ENCODE measurements at regions not wholly inside any gene's neighbourhood (a gene's known extent, or its start where the extent isn't known, plus 50 kb on each side); places are given as distances from the start of the nearest gene placed in this dataset.

DNA sequence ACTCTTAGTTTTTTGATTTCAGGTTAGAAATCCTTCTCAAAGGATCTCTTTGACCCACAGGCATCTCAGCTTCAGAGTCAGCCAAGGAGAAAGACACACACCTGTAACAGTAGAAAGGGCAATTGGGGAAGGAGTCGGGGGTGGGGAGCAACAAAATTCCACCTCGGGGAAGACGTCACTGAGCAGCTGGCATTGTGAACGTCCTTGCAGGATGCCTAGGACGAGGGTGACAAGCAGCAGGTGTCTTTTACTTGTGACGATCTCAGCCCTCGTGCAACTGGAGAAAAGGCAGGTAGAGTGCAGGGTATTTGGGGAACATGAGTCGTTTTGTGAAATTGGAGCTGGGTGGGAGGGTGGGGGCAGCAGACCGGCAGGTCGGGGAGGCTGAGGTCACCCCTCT lies 627.0 kb downstream of the ACTR3B start:
- WGBS (ENCODE audit: insufficient coverage) = 40% methylated on average over 6 of the region's 10 CpGs

GRCh38 chr7:153388611-153389010 lies 629.1 kb downstream of the ACTR3B start:
- Histone ChIP-seq H3K36me3 (ENCODE audit: control insufficient read depth, insufficient read depth, low read length) (no peaks in the 10 kb centered on the region), H3K9me3 (replicated peaks; ENCODE audit: control insufficient read depth, low read depth, low read length) (peaks cover 30% of the 10 kb centered on the region), H3K4me3 (ENCODE audit: low read length) (no peak overlapping the region), H3K4me1 (ENCODE audit: control insufficient read depth, insufficient read depth, low read length) (no peaks in the 10 kb centered on the region), H3K27ac (ENCODE audit: low read length) (no peak overlapping the region), H3K27me3 (ENCODE audit: control insufficient read depth, insufficient read depth, low read length) (no peaks in the 10 kb centered on the region)
- no peak for DNase-seq

More for the DNA sequence above, 627.0 kb downstream of the ACTR3B start:
- H3K4me3 ChIP-seq (ENCODE audit: low read length) = no peak overlapping the region
- no peaks in the 10 kb centered on the region for H3K27me3 ChIP-seq (ENCODE audit: control insufficient read depth, insufficient read depth, low read length)
- no peak overlapping the region for H3K27ac ChIP-seq (ENCODE audit: low read length)
- peaks cover 18% of the 10 kb centered on the region for H3K9me3 ChIP-seq (replicated peaks; ENCODE audit: control insufficient read depth, low read depth, low read length)
- peaks cover 4% of the 10 kb centered on the region for H3K4me1 ChIP-seq (ENCODE audit: control insufficient read depth, insufficient read depth, low read length)
- H3K36me3 ChIP-seq (ENCODE audit: control insufficient read depth, insufficient read depth, low read length) = no peaks in the 10 kb centered on the region
- DNase-seq = no peak

GRCh38 chr7:153389261-153389660 lies 629.7 kb downstream of the ACTR3B start:
- Histone ChIP-seq H3K27ac (ENCODE audit: low read length) (no peak overlapping the region), H3K36me3 (ENCODE audit: control insufficient read depth, insufficient read depth, low read length) (no peaks in the 10 kb centered on the region), H3K27me3 (ENCODE audit: control insufficient read depth, insufficient read depth, low read length) (no peaks in the 10 kb centered on the region), H3K4me3 (ENCODE audit: low read length) (no peak overlapping the region), H3K9me3 (replicated peaks; ENCODE audit: control insufficient read depth, low read depth, low read length) (peaks cover 35% of the 10 kb centered on the region), H3K4me1 (ENCODE audit: control insufficient read depth, insufficient read depth, low read length) (no peaks in the 10 kb centered on the region)
- WGBS (ENCODE audit: insufficient coverage) = 40% methylated on average over 1 of the region's 3 CpGs
- DNase-seq = peak; percentile 14

DNA sequence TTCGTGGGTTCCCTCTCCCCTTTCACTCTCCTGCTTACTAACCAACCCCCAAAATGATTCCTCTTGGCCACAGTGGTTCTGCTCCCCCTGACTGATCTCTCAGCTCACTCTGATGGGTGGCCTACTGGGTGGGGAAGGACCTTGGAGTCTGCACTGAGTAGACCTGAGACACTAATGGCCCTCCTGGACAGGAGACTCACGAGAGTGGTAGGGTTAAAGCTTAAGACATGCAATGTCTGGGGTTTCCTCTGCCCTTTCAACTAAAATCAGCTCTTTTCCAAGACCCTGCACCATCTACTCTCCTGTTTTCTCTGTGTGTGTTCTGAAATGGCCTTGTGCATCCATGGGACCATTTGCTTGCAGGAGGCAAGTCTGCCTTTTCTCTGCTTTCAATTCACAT lies 631.4 kb downstream of the ACTR3B start:
- no peak for DNase-seq
- Histone ChIP-seq H3K36me3 (ENCODE audit: control insufficient read depth, insufficient read depth, low read length) (no peaks in the 10 kb centered on the region), H3K27me3 (ENCODE audit: control insufficient read depth, insufficient read depth, low read length) (no peaks in the 10 kb centered on the region), H3K27ac (ENCODE audit: low read length) (no peak overlapping the region), H3K4me3 (ENCODE audit: low read length) (no peak overlapping the region), H3K9me3 (replicated peaks; ENCODE audit: control insufficient read depth, low read depth, low read length) (peaks cover 35% of the 10 kb centered on the region), H3K4me1 (ENCODE audit: control insufficient read depth, insufficient read depth, low read length) (no peaks in the 10 kb centered on the region)
- no CpG with 5 or more reads among the region's 2 CpGs for WGBS (ENCODE audit: insufficient coverage)

GRCh38 chr7:153392726-153393125 lies 633.2 kb downstream of the ACTR3B start:
- H3K36me3 ChIP-seq (ENCODE audit: control insufficient read depth, insufficient read depth, low read length) = no peaks in the 10 kb centered on the region
- DNase-seq = no peak
- no peaks in the 10 kb centered on the region for H3K27me3 ChIP-seq (ENCODE audit: control insufficient read depth, insufficient read depth, low read length)
- no peak overlapping the region for H3K27ac ChIP-seq (ENCODE audit: low read length)
- H3K9me3 ChIP-seq (replicated peaks; ENCODE audit: control insufficient read depth, low read depth, low read length) = peaks cover 35% of the 10 kb centered on the region
- no peak overlapping the region for H3K4me3 ChIP-seq (ENCODE audit: low read length)
- no peaks in the 10 kb centered on the region for H3K4me1 ChIP-seq (ENCODE audit: control insufficient read depth, insufficient read depth, low read length)

- H3K4me1 ChIP-seq (ENCODE audit: control insufficient read depth, insufficient read depth, low read length) = no peaks in the 10 kb centered on the region
- no peak for DNase-seq
- peaks cover 33% of the 10 kb centered on the region for H3K9me3 ChIP-seq (replicated peaks; ENCODE audit: control insufficient read depth, low read depth, low read length)
- no CpG with 5 or more reads among the region's 3 CpGs for WGBS (ENCODE audit: insufficient coverage)
- H3K27ac ChIP-seq (ENCODE audit: low read length) = no peak overlapping the region
- no peaks in the 10 kb centered on the region for H3K27me3 ChIP-seq (ENCODE audit: control insufficient read depth, insufficient read depth, low read length)
- no peaks in the 10 kb centered on the region for H3K36me3 ChIP-seq (ENCODE audit: control insufficient read depth, insufficient read depth, low read length)
- H3K4me3 ChIP-seq (ENCODE audit: low read length) = no peak overlapping the region
Measured at GRCh38 chr7:153393666-153394065, 634.1 kb downstream of the ACTR3B start.

DNA sequence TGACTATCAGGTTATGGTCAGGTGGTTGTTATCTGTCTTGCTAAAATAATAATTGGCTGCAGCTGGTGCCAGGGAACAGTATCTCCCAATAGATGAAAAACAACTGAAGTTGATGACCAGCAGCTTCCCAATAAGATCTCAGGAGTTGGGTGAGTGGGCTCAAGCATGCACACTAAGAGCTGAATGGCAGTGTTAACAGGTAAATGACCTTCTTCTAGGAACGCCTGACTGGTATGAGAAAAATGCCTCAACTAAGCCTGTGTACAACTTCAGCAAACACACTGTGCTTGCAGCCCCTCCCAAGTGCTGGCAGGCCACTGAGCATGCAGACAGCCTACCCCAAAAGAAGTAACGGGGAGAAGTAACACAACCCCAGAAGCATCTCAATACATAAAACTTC lies 636.9 kb downstream of the ACTR3B start:
- WGBS (ENCODE audit: insufficient coverage) = 68% methylated on average over 2 of the region's 2 CpGs
- H3K9me3 ChIP-seq (replicated peaks; ENCODE audit: control insufficient read depth, low read depth, low read length) = peaks cover 17% of the 10 kb centered on the region
- H3K4me1 ChIP-seq (ENCODE audit: control insufficient read depth, insufficient read depth, low read length) = no peaks in the 10 kb centered on the region
- H3K36me3 ChIP-seq (ENCODE audit: control insufficient read depth, insufficient read depth, low read length) = no peaks in the 10 kb centered on the region
- H3K27ac ChIP-seq (ENCODE audit: low read length) = no peak overlapping the region
- no peak for DNase-seq
- no peak overlapping the region for H3K4me3 ChIP-seq (ENCODE audit: low read length)
- no peaks in the 10 kb centered on the region for H3K27me3 ChIP-seq (ENCODE audit: control insufficient read depth, insufficient read depth, low read length)

DNA sequence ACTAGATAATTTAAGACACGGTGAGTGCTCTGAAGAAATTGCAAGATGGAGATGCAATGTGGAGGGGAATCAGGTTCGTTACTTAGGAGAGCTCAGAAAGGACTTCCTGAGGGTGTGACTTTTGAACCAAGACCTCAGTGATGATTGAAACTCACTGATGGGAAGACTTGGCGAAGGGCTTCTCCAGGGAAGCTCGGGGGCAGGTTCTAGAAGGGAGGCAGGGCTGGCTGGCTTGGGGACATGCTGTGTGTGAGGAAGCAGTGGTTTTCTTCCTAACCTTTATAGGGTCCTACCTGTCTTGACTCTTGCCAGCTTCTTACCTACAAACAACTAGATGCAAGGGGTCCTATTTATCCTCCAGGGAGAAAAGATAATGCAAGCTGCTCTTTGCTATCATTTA lies 637.9 kb downstream of the ACTR3B start:
- DNase-seq = no peak
- no peak overlapping the region for H3K27ac ChIP-seq (ENCODE audit: low read length)
- H3K9me3 ChIP-seq (replicated peaks; ENCODE audit: control insufficient read depth, low read depth, low read length) = peaks cover 13% of the 10 kb centered on the region
- no peaks in the 10 kb centered on the region for H3K4me1 ChIP-seq (ENCODE audit: control insufficient read depth, insufficient read depth, low read length)
- 82% methylated on average over 3 of the region's 4 CpGs for WGBS (ENCODE audit: insufficient coverage)
- H3K4me3 ChIP-seq (ENCODE audit: low read length) = no peak overlapping the region
- no peaks in the 10 kb centered on the region for H3K27me3 ChIP-seq (ENCODE audit: control insufficient read depth, insufficient read depth, low read length)
- H3K36me3 ChIP-seq (ENCODE audit: control insufficient read depth, insufficient read depth, low read length) = no peaks in the 10 kb centered on the region

GRCh38 chr7:153397906-153398305 lies 638.4 kb downstream of the ACTR3B start:
- Histone ChIP-seq H3K27me3 (ENCODE audit: control insufficient read depth, insufficient read depth, low read length) (no peaks in the 10 kb centered on the region), H3K4me3 (ENCODE audit: low read length) (no peak overlapping the region), H3K9me3 (replicated peaks; ENCODE audit: control insufficient read depth, low read depth, low read length) (peaks cover 10% of the 10 kb centered on the region), H3K27ac (ENCODE audit: low read length) (no peak overlapping the region), H3K4me1 (ENCODE audit: control insufficient read depth, insufficient read depth, low read length) (no peaks in the 10 kb centered on the region), H3K36me3 (ENCODE audit: control insufficient read depth, insufficient read depth, low read length) (no peaks in the 10 kb centered on the region)
- 84% methylated on average over 3 of the region's 3 CpGs for WGBS (ENCODE audit: insufficient coverage)
- no peak for DNase-seq

- Histone ChIP-seq H3K36me3 (ENCODE audit: control insufficient read depth, insufficient read depth, low read length) (no peaks in the 10 kb centered on the region), H3K9me3 (replicated peaks; ENCODE audit: control insufficient read depth, low read depth, low read length) (peaks cover 6% of the 10 kb centered on the region), H3K27me3 (ENCODE audit: control insufficient read depth, insufficient read depth, low read length) (no peaks in the 10 kb centered on the region), H3K27ac (ENCODE audit: low read length) (no peak overlapping the region), H3K4me1 (ENCODE audit: control insufficient read depth, insufficient read depth, low read length) (no peaks in the 10 kb centered on the region), H3K4me3 (ENCODE audit: low read length) (no peak overlapping the region)
- no peak for DNase-seq
- no CpG with 5 or more reads among the region's 2 CpGs for WGBS (ENCODE audit: insufficient coverage)
Measured at GRCh38 chr7:153398370-153398769, 638.8 kb downstream of the ACTR3B start.

DNA sequence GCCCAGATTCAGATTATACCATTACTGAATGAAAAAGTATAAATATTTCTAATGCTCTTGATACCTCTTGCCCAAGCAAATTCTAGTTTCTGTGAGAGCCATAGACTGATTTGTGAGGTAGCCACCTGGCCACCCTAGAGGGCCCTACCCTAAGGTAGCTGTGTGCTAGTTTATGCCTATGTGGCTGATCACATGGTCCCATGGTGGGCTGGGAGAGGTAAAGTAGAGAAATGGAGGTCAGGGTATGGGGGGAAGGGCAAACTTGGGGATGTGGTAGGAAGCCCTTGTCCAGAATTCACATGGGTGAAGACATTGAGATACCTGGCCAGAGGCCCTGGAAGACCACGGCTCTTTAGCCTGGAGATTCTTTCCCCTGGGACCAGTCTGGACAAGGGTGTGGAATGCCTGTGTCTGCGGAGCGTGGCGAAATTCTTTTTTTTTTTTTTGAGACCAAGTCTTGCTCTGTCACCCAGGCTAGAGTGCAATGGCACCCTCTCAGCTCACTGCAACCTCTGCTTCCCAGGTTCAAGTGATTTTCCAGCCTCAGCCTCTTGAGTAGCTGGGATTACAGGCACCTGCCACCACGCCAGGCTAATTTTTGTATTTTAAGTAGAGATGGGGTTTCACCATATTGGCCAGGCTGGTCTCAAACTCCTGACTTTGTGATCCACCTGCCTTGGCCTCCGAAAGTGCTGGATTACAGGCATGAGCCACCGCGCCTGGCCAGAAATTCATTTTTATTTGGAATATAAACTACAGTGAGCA lies 639.4 kb downstream of the ACTR3B start:
- Histone ChIP-seq H3K9me3 (replicated peaks; ENCODE audit: control insufficient read depth, low read depth, low read length) (peaks cover 2% of the 10 kb centered on the region), H3K27ac (ENCODE audit: low read length) (no peak overlapping the region), H3K27me3 (ENCODE audit: control insufficient read depth, insufficient read depth, low read length) (no peaks in the 10 kb centered on the region), H3K36me3 (ENCODE audit: control insufficient read depth, insufficient read depth, low read length) (no peaks in the 10 kb centered on the region), H3K4me1 (ENCODE audit: control insufficient read depth, insufficient read depth, low read length) (no peaks in the 10 kb centered on the region), H3K4me3 (ENCODE audit: low read length) (no peak overlapping the region)
- WGBS (ENCODE audit: insufficient coverage) = 83% methylated on average over 4 of the region's 8 CpGs
- DNase-seq = no peak
